Ovary (tissue), 7 donors: ENCODE measurements at regions not wholly inside any gene's neighbourhood (a gene's known extent, or its start where the extent isn't known, plus 50 kb on each side); places are given as distances from the start of the nearest gene placed in this dataset.

Experiments used
- DNase-seq, 5 donors: peaks; one replicate each; pipeline ENCODE4 v3.0.0-alpha.2; 2019 to 2020
- H3K27ac ChIP-seq, 2 donors: fragments of 200-600 bp; one replicate each; pipeline versions ENCODE4 v1.5.1 to v1.8.0; 2019 to 2022
- H3K27me3 ChIP-seq: fragments of 200-600 bp; one replicate; pipeline ENCODE4 v1.8.0; 2022
- H3K36me3 ChIP-seq: fragments of 200-600 bp; sonication (generic); one replicate; pipeline ENCODE4 v1.5.1; 2019
- H3K4me1 ChIP-seq: one replicate; pipeline ENCODE4 v1.8.1; 2013; ENCODE audit warnings: mild to moderate bottlenecking, moderate library complexity; ENCODE audit not compliant: insufficient read depth
- H3K4me3 ChIP-seq: fragments of 200-600 bp; sonication (generic); one replicate; pipeline ENCODE4 v1.5.1; 2017
- H3K9me3 ChIP-seq, 2 donors: fragments of 200-600 bp in 1 of 2; sonication (generic) in 1 of 2; one replicate each; pipeline versions ENCODE4 v1.5.1 to v1.8.1; 2013 to 2019; ENCODE audit warnings: mild to moderate bottlenecking in 1 of 2, moderate library complexity in 1 of 2
- CTCF ChIP-seq, 3 donors: fragments of 450-650 bp in 2 of 3; fragments of 200-600 bp in 1 of 3; IDR thresholded peaks; one replicate each; pipeline versions ENCODE4 v1.5.1 to v1.8.0; 2016 to 2022; ENCODE audit warnings: antibody characterized with exemption in 3 of 3, mild to moderate bottlenecking in 1 of 3
- EP300 ChIP-seq: sonication (generic); formaldehyde crosslinking; IDR thresholded peaks from one replicate; pipeline ENCODE4 v1.6.1; 2017; ENCODE audit warnings: antibody characterized with exemption
- POLR2A ChIP-seq: fragments of 450-650 bp; IDR thresholded peaks from one replicate; pipeline ENCODE4 v1.6.1; 2017; ENCODE audit warnings: antibody characterized with exemption, mild to moderate bottlenecking, moderate library complexity
- WGBS, 3 donors: extraction: QIAGEN DNeasy Blood & Tissue Kit in 1 of 3; methylation state at CpG; one replicate each; pipeline versions ENCODE4 v1.1.5 to v1.1.7; 2013 to 2017; 5-methylcytosine and 5-hydroxymethylcytosine counted together
- intact Hi-C, 4 donors: fragments of 100-400 bp; cut with DNase I; formaldehyde crosslinking; loops; one replicate each; pipeline versions ENCODE4 v1.11.0 to v1.15.1; 2022 to 2023
- donor health status: DM: no; HTN: no; CAD: no; lungs with moderate emphysema.
- donor health status: DM: no; HTN: no; CAD: no.
- donor health status: Bipolar disorder and iron deficiency.
- donor health status: DM: no; HTN: no; CAD: no.
- donor health status: DM: yes; HTN: yes; CAD: no.

- H3K27ac ChIP-seq = no peak overlapping the region
- WGBS, 3 donors = 62 to 67% (median 63%) methylated on average over 10 of the region's 10 CpGs
- no peaks in the 10 kb centered on the region for H3K36me3 ChIP-seq
- H3K27me3 ChIP-seq = no peaks in the 10 kb centered on the region
- intact Hi-C loops = no loop called here
- DNase-seq = no peak
- no peaks in the 10 kb centered on the region for H3K4me1 ChIP-seq
- TF ChIP-seq CTCF (IDR thresholded peaks at IDR 0.05) = no peak
- no peak for TF ChIP-seq EP300
- no peak for TF ChIP-seq POLR2A
- H3K9me3 ChIP-seq = no peaks in the 10 kb centered on the region
- H3K4me3 ChIP-seq = no peak overlapping the region
Observed at GRCh38 chr11:33606762-33607161, 93.9 kb downstream of the C11orf91 start.

GRCh38 chr11:33605703-33606102 lies 94.9 kb downstream of the C11orf91 start:
- Histone ChIP-seq H3K36me3 (no peaks in the 10 kb centered on the region), H3K9me3 (no peaks in the 10 kb centered on the region), H3K4me1 (no peaks in the 10 kb centered on the region), H3K27ac (no peak overlapping the region), H3K27me3 (no peaks in the 10 kb centered on the region), H3K4me3 (no peak overlapping the region)
- TF ChIP-seq EP300 = no peak
- TF ChIP-seq POLR2A = no peak
- no peak for TF ChIP-seq CTCF (IDR thresholded peaks at IDR 0.05)
- intact Hi-C loops = no loop called here
- WGBS, 3 donors = 45 to 63% (median 53%) methylated on average over 3 of the region's 3 CpGs
- no peak for DNase-seq

- H3K27ac ChIP-seq = no peak overlapping the region
- intact Hi-C loops = no loop called here
- WGBS, 3 donors = 35 to 60% (median 37%) methylated on average over 19 of the region's 19 CpGs
- DNase-seq = no peak
- H3K27me3 ChIP-seq = no peaks in the 10 kb centered on the region
- no peaks in the 10 kb centered on the region for H3K36me3 ChIP-seq
- no peak overlapping the region for H3K4me3 ChIP-seq
- TF ChIP-seq CTCF (IDR thresholded peaks at IDR 0.05) = no peak
- no peak for TF ChIP-seq EP300
- no peak for TF ChIP-seq POLR2A
- no peaks in the 10 kb centered on the region for H3K4me1 ChIP-seq
- H3K9me3 ChIP-seq = peaks cover 0 to 5% of the 10 kb centered on the region in 2 donors
Observed at GRCh38 chr11:33598426-33599069, 102.1 kb downstream of the C11orf91 start.

GRCh38 chr11:33594188-33594587 lies 106.4 kb downstream of the C11orf91 start:
- no peak for DNase-seq
- Histone ChIP-seq H3K9me3 (peaks cover 0 to 5% of the 10 kb centered on the region in 2 donors), H3K36me3 (no peaks in the 10 kb centered on the region), H3K27me3 (no peaks in the 10 kb centered on the region), H3K4me3 (no peak overlapping the region), H3K27ac (no peak overlapping the region), H3K4me1 (no peaks in the 10 kb centered on the region)
- intact Hi-C loops = no loop called here
- TF ChIP-seq CTCF (IDR thresholded peaks at IDR 0.05) (no peak), POLR2A (no peak), EP300 (no peak)
